Epithelial cell of proximal tubule (primary cell): ENCODE measurements at regions not wholly inside any gene's neighbourhood (a gene's known extent, or its start where the extent isn't known, plus 50 kb on each side); places are given as distances from the start of the nearest gene placed in this dataset.
"Not testable (repeated sequence)": the region's sequence is repeated elsewhere in the genome, so short reads cannot be mapped to it uniquely, and the experiment has no call there.

ENCODE experiments used
- DNase-seq: peaks from one replicate; pipeline ENCODE4 v3.0.0-alpha.2; 2011; ENCODE audit warnings: low read depth
- H3K4me3 ChIP-seq: 2 replicates; pipeline ENCODE4 v1.5.1; 2011; ENCODE audit warnings: low read depth, mild to moderate bottlenecking, low read length
- CTCF ChIP-seq: conservative IDR thresholded peaks from 2 replicates; pipeline ENCODE4 v1.5.1; 2012; ENCODE audit warnings: low read depth, mild to moderate bottlenecking, low read length

DNA sequence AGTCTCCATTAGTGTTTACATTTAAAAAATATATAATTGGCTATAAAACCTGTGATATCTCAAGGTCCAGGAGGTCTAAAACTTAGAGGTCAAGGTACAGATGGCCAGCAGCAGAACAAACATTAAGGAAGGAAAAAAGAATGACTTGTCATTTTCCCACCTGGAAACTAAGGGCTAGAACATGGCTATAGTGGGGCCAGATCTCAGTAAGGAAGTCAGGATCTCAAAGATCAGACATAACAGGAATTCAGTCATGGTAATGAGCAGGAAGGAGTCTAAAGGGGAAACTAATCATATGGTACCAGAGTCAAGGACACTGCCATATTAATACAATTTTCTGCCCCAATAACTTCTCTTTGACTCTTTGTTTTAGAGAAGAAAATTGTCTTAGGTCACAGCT, 1018.8 kb downstream of the PLA2G4A start:
- no peak for DNase-seq
- H3K4me3 ChIP-seq, result no peak overlapping the region
- no peak for TF ChIP-seq CTCF

DNA sequence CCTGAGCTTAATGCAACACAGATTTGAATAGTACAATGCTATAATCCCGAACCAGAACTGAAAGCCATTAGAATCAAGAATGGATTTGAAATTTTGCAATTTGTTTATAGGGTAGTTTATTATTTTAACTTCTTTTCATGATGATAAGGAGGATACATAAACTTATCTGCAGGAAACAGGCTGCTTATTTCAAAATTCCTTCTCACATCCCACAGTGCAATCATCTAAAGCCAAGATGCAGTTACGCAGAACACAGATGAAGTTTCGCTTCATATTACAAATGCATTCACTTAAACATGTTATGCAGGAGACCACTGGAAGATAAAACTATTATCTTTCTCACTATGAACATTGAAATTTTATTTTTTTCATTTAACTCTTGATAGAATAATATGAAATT, 1019.6 kb downstream of the PLA2G4A start:
- no peak overlapping the region for H3K4me3 ChIP-seq
- no peak for DNase-seq
- TF ChIP-seq CTCF, result no peak

DNA sequence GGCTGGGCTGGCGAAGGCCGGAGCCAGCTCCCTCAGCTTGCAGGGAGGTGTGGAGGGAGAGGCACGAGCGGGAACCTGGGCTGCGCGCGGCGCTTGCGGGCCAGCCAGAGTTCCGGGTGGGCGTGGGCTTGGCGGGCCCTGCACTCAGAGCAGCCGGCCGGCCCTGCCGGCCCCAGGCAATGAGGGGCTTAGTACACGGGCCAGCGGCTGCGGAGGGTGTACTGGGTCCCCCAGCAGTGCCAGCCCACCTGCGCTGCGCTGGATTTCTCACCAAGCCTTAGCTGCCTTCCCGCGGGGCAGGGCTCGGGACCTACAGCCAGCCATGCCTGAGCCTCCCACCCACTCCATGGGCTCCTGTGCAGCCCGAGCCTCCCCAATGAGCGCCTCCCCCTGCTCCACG, 1021.4 kb downstream of the PLA2G4A start:
- DNase-seq, H3K4me3 ChIP-seq: not testable (repeated sequence)

- no peak for TF ChIP-seq CTCF
- H3K4me3 ChIP-seq, result no peak overlapping the region
- DNase-seq, result no peak
Measured at GRCh38 chr1:187853505-187853904, 1024.8 kb downstream of the PLA2G4A start.

DNA sequence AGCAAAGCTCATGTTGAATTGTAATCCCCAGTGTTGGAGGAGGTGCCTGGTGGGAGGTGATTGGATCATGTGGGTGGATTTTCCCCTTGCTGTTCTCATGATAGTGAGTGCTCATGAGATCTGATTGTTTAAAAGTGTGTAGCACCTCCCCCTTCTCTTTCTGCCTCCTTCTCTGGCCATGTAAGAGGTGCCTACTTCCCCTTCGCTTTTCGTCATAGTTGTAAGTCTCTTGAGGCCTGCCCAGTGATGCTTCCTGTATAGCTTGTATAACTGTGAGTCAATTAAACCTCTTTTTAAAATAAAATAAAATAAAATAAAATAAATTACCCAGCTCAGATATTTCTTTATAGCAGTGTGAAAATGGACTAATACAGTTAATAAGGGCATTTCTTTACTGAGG, 1025.7 kb downstream of the PLA2G4A start:
- H3K4me3 ChIP-seq, result no peak overlapping the region
- no peak for TF ChIP-seq CTCF
- DNase-seq, result no peak

GRCh38 chr1:187862506-187862905, 1033.8 kb downstream of the PLA2G4A start:
- H3K4me3 ChIP-seq, result no peak overlapping the region
- no peak for DNase-seq
- no peak for TF ChIP-seq CTCF

DNA sequence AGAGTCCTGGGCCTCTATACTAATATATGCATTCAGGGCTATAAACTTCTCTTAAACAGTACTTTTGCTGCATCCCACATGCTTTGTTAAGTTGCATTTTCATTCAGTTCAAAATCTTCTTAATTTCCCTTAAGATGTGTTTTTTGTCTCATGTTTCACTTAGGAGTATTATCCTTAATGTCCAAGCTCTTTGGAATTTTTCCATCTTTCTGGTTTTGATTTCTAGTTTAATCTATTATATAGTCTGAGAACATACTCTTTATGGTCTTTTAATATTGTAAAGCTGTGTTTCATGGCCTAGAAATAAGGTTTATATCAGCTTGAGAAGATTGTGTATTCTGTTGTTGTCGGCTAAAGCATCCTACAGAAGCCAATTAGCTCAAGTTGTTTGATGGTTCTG, 1041.8 kb downstream of the PLA2G4A start:
- H3K4me3 ChIP-seq, result no peak overlapping the region
- DNase-seq, result no peak
- no peak for TF ChIP-seq CTCF

DNA sequence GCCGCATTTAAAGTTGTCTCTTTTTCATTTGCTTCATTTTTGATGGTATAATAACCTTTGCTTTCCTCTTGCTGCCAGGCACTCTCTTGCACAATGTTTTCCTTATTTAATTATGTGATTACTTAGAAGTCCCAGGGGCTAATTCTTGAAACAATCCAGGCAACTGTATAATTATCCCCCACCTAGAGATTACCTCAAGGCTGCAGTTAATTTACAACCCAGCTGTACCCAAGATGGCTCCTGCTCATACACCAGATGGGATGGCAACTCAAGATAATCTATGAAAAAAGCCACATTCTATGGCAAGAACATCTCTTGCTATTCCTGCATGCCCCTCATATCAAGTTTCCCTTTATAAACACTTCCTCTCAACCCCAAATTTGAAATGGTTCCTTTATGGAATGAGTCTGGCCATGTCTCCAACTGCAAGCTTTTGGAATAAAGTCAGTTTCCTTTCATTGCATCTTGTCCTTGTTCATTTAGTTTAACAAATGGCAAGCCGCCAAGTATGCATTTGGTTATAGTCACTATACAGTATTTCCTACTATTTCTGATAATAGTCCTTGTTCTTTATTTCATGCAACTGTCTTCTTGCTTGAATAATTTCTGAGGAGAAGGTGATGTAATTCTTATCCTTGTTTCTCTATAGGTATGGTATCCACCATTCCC, 1042.6 kb downstream of the PLA2G4A start:
- no peak for DNase-seq
- H3K4me3 ChIP-seq, result no peak overlapping the region
- TF ChIP-seq CTCF, result no peak
